ENCODE measurements at regions not wholly inside any gene's neighbourhood (a gene's known extent, or its start where the extent isn't known, plus 50 kb on each side); places are given as distances from the start of the nearest gene placed in this dataset.

DNA sequence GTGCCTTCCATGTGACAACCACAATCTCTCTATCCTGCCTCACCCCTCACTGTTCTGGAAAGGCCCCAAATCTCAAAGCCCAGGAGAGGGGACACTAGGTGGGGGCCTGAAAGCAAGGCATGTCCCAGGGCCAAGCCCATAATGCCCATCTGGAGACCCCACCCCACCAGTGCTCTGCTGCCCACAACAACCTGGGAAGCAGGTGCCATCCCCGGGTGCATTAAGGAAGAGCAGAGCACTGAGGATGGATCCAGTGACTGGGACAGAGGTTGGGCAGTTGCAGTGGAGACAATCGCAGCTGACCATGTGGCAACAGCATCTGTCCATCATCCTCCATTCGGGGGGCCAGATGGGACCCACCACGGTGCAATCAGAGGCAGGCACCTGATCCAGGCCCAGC, 106.2 kb upstream of the PRR20G start:
- DNase-seq = no peak

DNA sequence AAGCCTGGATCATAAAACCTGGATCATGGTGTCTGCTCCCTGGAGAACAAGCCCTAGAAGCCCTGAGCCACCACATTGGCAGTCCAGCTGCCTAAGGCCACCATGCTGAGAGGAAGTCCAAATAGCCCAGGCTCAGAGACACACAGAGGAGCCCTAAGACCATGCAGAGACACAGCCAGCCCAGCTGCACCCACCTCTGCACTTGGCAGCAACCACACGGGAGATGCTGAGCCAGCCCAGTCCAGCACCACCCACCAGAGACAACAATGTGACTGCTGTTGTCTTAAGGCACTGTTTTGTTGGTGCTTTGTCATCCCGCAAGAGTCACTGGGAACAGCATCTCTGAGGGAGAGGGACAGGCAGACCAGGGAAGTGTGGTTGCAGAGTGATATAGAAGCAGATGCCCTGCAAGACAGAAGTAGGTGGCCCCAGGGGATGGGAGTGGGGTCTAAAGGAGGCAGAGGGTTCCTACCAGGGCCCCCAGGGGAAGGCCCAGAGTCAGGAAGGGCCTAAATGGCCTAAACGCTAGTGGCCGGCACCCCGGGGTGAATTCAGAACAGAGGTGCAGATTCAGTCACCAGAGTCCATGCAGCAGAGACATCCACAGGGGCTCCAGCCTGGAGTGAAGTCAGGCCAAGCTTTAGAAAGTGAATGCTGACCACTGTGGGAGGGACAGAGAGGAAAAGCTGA, 105.4 kb upstream of the PRR20G start:
- DNase-seq = no peak

DNA sequence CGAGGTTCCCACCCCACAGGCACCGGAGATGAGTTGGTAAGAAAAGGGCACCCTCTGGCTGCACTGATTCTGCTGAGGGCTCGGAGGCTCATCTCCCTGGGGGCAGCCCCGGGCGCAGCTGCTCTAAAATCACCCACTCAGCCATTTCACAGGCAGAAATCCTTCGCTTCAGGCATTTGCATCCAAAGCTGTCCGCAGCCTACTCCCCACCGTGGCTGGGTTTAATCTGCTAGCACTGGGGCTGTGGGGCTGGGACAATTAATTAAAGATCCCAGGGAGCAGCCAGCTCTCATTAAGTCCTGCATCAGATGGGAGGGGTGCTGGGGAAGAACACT, 104.3 kb upstream of the PRR20G start:
- no peak for DNase-seq

DNA sequence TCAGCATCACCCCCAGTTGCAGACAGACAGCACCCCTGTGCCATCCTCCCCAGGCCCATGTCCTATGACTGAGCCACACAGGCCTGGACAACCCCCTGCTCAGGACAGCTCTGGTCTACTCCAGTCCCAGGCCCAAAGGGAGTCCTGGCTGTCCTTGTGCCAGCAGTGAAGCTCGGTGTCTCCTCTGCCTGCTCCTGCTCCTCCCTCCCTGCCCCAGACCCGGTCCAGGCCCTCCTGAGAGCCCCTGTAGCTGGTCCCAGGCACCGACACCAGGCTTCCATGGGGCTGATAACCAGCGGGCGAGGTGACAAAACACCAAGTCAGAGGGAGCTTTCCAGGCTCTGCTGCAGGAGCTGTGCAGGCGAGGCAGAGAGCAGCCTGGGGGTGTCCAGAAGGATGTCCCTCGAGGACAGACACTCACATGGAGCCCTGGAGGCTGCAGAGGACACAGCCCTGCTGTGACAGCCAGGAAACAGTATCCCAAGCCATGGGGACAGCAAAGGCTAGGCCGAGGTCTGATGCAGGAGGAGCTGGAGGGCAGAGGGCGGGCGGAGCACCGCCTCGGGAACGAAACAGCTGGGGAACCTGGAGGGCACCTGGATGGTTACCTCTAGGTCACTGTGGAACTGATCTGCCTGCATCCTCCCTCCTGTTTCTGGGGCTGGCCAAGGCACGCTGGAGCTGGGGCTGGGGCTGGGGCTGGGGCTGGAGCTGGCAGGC, 103.8 kb upstream of the PRR20G start:
- no peak for DNase-seq

DNA sequence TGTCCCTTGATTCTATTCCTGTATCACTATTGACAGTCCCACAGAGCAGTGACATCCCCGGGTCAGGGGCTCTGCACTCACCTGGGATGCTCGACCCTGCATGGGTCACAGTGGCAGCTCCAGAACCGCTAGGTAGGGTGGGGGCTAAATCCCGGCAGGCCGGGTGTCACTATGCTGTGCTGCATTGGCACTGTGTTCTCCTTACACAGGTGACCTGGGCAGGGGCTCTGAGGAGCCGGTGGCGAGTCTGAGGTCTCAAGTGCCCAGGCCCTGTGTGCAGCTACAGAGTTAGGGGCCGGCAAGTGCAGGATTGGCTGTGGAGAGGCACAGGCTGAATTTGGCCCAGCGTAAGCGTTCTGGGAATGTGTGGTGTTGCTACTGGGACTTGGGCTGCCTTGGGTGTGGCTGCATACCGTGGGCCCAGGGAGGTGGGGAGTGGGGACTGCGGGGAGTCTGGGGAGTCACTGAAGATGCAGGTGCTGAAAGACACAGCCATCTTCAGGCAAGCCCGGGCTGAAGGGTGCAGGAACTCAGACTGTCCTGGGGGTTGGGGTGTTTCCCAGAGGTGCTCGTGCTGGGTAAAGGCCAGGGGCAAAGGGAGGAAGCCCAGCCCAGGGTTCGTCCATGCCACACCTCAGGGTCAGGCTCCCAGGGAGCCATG, 102.6 kb upstream of the PRR20G start:
- no peak for DNase-seq

DNA sequence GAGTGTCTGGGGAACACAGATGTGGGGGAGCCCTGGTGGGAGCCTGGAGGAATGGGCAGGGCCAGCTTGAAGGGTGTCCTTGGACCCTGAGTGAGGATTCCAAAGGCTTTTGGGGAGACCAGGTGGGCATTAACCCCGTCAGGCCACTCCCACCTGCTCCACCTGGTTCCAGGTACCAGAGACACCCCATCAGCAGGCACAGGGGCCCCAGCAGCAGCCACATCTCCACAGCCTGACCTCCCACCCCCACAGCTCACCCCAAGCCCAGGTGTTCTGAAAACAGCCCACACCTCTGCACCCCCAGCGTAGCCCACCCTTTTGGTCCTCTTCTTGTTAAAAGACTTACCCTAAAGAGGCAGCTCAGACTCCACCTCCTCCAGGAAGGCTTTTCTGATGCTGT, 102.1 kb upstream of the PRR20G start:
- DNase-seq = no peak

DNA sequence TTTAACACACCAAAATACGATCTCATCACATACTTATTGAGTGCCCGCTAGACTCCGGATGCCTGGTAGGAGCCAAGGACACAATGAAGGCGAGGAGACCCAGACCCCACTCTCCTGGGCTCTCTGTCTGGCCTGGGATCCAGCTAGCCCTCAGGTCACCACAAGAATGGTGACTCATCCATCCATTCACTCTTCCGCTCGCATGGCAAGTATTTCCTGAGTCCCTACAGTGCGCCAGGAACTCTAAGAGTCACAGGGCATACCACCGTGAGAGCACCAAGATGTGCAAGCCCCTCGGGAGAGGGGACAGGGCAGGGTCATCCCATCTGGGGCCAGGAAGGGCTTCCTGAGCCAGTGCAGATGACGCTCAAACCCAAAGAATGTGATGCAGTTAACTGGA, 101.6 kb upstream of the PRR20G start:
- DNase-seq = no peak

DNA sequence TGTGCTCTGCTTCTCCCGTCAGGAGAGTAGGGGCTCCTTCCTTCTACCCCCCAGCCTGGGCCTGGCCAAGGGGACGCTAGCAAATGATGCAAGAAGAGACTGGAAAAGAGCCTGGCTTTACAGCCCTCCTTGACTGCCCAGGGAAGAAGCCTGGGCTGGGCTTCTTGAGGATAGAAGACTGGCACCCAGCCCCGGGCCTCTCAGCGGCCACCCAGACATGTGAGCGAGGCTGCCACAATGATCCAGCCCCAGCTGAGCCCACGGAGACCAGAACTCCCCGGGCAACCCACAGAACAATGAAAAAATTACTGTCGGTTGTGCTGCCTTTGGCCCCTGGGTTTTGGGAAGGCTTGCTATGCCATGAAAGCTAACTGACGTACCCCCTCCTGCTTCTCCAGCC, 100.6 kb upstream of the PRR20G start:
- no peak for DNase-seq

DNA sequence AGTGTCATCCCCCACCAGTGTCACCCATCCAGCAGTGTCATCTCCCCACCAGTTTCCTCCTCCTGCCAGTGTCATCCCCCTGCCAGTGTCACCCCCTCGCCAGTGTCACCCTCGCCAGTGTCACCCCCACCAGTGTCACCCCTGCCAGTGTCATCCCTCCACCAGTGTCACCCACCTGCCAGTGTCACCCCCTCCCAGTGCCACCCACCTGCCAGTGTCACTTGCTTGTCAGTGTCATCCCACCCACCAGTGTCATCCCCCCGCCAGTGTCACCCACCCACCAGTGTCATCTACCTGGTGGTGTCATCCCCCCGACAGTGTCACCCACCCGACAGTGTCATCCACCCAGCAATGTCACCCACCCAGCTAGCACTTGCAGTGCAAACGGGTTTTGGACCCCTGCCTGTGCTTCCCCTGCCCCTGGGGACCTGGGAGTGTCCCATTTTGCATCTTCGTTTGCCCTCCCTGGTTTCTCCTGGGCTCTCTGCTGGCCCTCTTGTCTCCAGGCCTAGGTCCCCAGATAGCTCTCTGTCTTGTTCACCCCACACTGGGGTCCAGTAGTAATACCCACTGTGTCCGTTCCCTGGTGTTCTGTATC, 99.8 kb upstream of the PRR20G start:
- DNase-seq = no peak

DNA sequence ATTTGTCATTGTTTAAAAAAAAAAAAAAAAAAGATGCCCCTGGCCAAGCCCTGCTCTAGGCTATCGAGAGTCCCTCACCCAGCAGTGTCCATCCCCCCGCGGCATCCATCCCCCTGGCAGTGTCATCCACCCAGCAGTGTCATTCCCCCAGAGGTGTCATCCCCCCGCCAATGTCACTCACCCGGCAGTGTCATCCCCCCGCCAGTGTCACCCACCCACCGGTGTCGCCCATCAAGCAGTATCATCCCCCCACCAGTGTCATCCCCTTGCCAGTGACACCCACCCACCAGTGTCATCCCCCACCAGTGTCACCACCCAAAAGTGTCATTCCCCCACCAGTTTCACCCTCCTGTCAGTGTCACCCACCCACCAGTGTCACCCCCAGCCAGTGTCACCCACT, 99.3 kb upstream of the PRR20G start:
- no peak for DNase-seq

DNA sequence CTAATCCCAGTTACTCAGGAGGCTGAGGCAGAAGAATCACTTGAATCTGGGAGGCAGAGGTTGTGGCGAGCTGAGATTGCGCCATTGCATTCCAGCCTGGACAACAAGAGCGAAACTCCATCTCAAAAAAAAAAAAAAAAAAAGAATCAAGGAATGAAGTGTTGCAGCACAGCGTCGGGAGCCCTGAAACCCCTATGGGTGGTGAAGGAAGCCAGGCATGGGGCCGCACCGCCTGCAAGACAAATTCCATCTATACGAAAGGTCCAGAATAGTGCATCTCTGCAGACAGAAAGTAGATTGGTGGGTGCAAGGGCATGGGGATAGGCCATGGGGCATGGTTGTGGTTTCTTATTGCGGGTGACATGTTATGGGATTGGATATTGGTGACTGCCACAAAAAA, 98.6 kb upstream of the PRR20G start:
- no peak for DNase-seq

DNA sequence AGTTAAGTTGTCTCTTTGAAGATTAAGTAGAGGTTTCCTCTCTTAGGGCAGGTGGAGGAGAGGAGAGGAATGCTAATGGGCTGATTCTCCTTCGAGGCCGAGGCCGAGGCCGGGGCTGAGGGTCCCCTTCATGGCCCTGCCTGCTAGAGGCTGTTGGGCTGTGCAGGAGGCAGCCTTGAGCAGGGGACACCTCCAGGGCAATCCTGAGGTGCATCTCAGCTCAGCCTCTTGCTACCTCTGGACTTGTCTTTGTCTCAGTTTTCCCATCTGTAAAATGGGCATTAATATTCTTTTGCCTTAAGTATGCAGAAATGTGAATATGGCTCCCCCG, 97.7 kb upstream of the PRR20G start:
- DNase-seq = no peak

DNA sequence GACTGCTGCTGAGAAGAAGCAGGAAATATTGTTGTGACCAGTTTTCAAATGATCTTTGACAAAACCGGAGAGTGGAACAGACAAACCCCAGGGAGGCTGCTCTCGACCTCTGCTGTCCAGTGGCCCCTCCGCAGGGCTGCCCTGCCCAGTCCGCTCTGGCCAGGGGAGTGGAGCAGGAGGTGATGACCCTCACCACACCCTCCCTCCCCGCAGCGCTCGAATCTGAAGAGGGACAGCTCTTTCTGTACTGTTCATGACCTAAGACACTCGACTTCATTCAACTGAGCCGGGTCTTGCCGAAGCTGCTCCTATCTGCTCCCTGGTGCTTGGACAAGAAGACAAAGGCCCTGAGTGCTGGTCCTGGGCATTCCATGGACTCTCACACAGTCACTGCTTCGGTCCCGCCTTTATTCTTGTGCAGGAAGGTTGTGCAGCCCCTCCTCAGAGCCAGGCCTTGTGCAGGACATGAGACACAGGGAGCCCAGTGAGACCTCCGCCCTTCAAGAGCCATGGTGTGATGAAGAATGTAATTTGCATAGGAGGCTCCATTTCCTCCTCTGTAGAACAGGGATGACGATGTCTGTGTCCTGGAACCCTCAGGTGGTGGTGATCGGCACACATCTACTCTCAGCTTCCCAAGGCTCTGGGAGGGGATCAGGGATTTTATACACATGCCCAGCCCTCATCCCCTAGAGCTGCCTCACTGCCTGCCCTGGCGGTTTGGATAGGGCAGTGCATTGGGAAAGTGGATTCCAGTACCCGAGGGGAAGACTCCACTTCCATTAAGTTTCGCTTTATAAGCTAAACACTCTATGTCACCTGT, 97.1 kb upstream of the PRR20G start:
- no peak for DNase-seq

DNA sequence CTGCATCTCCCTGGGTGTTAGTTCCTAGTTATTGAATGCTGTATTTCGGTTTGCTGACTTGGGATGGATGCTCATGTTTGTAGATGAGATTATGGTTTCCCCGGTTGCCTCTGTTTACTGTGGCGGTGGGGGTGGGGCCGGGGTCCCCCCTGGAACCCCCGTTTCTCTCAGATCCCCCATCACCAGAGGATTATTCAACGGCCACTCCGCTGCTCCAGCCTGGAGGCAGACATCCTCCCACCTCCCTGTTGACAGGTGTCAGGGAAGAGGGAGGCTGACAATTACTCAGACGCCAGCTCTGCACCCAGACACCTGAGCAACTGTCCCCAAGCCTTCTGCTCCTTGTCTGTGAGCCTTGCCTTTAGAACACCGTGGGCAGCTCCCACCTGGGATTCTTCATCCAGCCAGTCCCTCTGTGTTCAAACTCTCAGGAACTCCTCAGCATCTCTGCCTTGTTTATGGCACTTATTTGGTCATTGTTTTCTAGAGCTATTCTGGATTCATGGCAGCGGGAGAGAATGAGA, 95.9 kb upstream of the PRR20G start:
- DNase-seq = no peak

DNA sequence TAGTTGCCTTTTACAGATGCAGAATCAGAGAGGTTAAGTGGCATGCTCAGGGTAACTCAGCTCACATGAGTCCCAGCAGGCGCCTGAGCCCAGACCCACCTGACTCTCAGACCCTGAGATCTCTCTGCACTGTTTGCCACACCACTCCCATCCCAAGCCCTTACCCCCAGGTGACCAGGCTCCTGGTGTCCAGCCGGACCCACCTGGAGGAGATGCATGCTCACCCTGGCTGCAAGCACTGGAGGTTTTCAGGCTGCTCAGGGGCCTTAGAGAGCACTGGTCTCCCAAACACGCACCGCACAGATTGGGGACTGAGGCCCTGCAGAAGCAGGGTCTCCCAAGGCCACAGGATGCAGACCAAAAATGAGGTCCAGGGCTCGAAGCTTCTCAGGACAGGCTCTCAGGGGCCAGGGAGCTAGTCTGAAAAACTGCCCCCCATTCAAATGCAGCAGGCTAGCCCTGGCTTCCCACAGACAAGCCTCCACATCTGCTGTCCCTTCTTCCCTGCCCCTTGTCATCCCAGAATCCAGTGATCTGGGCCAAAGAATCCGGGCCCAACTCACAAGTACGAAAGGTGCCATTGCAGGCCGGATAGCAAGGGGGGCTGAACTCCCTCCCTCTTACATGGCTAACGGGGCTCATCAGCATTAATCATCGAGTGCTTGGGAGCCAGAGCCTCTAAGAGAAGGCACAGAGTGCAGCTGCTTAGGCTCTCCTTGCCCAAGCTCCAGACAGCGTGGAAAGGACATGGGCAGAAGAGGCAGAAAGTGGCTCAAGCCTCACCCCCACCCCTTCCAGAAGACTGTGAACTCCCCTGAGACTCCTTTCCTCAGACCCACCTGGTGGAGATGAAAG, 90.2 kb upstream of the PRR20G start:
- DNase-seq = no peak

DNA sequence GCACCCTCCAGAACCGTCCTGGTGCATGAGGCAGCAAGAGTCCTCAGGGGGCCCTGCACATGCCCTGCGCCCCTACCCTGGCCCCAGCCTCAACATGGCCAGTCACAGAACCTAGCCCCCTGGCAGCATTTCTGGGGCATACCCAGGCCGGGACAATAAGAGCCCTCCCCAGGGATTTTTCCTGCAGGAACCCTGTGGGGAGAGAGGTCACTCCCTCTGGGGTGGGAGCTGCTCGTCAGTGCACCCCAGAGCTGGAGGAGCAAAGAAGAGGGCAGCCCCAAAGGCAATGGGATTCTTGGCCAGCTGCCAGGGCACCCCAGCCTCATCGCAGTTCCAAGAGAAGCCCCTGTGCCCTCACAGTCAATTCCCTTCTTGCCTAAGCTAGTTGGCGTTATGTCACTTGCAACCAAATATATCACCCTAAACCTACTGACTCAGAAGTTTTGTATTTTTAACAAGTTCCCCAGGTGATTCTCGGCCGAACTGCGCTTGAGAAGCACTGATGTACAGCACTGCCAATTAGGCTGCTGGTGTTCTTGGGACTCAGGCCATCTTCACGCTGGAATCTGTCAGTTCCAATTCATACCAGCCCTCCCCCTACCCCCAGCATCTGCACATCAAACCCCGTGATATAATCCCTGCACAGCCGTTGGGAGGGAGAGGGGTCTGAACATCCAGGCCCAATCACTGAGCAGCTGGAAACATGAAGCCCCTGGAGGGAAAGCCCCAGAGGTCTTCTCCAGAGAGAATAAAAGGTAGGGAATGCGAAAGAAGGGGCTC, 87.5 kb upstream of the PRR20G start:
- no peak for DNase-seq

DNA sequence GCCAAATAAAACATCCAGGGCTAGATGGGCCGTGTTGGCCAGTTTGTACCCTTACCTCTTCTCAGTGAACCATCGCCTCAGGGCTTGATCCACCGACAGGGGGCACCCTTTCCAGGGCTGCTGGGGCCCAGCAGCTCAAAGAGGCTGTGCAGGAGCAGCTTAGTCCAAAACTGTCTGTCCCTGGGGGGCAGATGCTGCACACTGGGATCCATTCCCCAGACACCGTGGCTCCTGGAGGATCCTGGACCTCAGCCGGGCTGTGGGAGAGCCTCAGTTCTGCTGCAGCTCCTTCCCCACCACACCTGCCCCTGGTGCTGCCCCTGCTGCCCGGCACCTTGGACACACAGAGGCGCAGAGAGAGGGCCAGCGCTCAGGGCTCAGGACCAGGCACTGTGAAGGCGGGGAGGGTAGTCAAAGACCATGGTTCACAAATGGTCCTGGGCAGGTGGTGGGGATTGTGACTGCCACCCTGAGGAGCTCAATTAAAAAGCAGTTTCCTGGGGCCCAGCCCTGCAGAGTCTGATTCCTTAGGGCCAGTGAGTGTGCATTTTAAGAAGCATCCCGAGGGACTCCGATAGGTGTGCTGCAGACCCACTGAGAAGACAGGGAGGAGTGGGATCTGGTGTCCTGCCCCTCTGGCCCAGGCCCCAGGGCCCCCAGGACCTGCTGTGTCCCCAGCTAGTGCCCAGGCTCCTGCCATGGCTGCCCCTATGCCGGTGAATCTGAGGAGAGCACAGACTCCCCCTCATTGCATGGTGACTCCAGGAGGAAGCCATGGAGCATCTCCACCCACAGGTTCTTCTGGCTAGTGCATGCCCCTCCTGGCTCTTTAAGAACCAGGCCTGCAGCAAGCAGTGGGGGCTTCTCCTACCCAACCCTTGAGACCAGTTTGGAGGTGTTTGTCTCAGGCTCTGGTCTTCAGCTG, 86.5 kb upstream of the PRR20G start:
- DNase-seq = peak; percentile 36

DNA sequence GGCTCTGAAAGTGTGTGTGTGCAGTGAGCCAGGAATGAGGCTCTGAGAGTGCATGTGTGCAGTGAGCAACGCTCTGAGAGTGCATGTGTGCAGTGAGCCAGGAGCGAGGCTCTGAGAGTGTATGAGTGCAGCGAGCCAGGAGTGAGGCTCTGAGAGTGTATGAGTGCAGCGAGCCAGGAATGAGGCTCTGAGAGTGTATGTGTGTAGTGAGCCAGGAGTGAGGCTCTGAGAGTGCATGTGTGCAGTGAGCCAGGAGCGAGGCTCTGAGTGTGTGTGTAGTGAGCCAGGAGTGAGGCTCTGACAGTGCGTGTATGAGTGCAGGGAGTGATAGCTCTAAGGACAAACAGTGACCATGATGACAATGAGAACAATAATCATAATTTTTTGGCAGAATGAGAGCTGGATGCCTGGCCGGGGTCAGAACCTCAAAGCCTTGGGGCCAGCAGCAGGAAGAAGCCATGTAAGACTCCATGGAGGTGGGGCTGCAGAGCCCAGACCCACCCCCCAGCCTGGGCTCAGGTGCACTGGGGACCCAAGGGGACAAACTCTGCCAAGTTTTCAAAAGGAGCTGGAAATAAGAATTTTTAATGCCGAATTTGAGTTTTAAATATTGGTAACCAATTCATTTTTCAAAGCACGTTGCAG, 85.7 kb upstream of the PRR20G start:
- DNase-seq = peak; percentile 20

DNA sequence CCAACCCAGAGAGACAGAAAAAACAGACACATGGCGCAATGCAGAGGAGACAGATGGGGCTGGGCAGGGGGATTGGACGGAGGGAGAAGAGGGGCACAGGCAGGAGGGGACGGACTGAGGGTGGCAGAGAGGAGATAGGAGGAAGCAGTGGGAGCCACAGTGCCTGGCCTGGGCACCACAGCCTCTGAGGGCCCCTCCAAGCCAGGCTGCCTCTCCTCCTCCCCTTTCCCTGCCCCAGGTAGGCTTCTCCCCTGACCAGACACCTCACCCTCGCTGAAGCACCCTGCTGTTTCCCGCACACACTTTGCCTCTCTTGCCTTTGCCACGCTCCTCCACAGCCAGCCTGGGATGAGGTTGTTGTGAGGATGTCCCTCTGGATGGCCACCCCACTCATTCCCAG, 84.0 kb upstream of the PRR20G start:
- DNase-seq = no peak

DNA sequence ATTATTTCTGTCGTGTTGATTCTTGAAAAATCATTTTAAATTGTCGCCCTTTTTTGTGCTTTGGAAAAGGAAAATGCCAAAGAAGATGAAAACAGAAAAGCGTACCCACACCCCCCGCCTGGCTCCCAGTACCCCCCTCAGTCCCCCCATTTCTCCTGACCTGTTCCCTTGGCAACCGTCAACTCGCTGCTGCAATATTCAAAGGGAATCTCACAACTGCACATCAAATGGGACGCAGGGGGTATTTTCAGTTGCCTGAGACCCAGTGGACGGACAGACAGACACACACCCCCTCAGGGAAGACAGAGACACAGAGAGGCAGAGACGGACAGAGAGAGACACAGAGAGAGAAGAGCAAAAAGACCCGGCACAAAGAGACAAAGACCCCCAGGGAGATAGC, 83.5 kb upstream of the PRR20G start:
- no peak for DNase-seq

Data from NCI-H1694 (cell line).